Suprapubic skin (tissue), 4 donors: ENCODE measurements at regions not wholly inside any gene's neighbourhood (a gene's known extent, or its start where the extent isn't known, plus 50 kb on each side); places are given as distances from the start of the nearest gene placed in this dataset.

Source experiments
- EP300 ChIP-seq: sonication (generic); formaldehyde crosslinking; IDR thresholded peaks from one replicate; pipeline ENCODE4 v1.6.1; 2017; ENCODE audit warnings: antibody characterized with exemption
- POLR2A ChIP-seq, 2 donors: fragments of 450-650 bp; IDR thresholded peaks; one replicate each; pipeline ENCODE4 v1.6.1; 2017; ENCODE audit warnings: antibody characterized with exemption in 2 of 2, mild to moderate bottlenecking in 2 of 2, moderate library complexity in 2 of 2
- POLR2AphosphoS5 ChIP-seq, 3 donors: sonication (generic); formaldehyde crosslinking; IDR thresholded peaks; one replicate each; pipeline ENCODE4 v1.6.1; 2017; ENCODE audit warnings: antibody characterized with exemption in 3 of 3
- TF ChIP-seq, protein P1 (sequence below), 2 donors: fragments of 200-600 bp in 1 of 2; fragments of 450-650 bp in 1 of 2; sonication (generic) in 1 of 2; IDR thresholded peaks; one replicate each; pipeline ENCODE4 v1.5.1; 2016 to 2019; ENCODE audit warnings: antibody characterized with exemption in 2 of 2, mild to moderate bottlenecking in 1 of 2, moderate library complexity in 1 of 2

GRCh38 chr12:126139355-126139754 is 1074.1 kb downstream of the AACS start:
- no peak for TF ChIP-seq EP300
- TF ChIP-seq POLR2A (IDR thresholded peaks at IDR 0.05): no peak
- TF ChIP-seq, protein P1, sequence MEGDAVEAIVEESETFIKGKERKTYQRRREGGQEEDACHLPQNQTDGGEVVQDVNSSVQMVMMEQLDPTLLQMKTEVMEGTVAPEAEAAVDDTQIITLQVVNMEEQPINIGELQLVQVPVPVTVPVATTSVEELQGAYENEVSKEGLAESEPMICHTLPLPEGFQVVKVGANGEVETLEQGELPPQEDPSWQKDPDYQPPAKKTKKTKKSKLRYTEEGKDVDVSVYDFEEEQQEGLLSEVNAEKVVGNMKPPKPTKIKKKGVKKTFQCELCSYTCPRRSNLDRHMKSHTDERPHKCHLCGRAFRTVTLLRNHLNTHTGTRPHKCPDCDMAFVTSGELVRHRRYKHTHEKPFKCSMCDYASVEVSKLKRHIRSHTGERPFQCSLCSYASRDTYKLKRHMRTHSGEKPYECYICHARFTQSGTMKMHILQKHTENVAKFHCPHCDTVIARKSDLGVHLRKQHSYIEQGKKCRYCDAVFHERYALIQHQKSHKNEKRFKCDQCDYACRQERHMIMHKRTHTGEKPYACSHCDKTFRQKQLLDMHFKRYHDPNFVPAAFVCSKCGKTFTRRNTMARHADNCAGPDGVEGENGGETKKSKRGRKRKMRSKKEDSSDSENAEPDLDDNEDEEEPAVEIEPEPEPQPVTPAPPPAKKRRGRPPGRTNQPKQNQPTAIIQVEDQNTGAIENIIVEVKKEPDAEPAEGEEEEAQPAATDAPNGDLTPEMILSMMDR (IDR thresholded peaks at IDR 0.05): no peak
- no peak for TF ChIP-seq POLR2AphosphoS5 (IDR thresholded peaks at IDR 0.05)
